GM23338 (cell line): ENCODE measurements at regions not wholly inside any gene's neighbourhood (a gene's known extent, or its start where the extent isn't known, plus 50 kb on each side); places are given as distances from the start of the nearest gene placed in this dataset.

ENCODE experiments used
- ATAC-seq: fragments of 200-7000 bp; cut with Tn5 transposase; 3 replicates; pipeline ENCODE4 v1.9.1; 2020
- DNase-seq: peaks from one replicate; pipeline ENCODE4 v3.0.0-alpha.2; 2015; ENCODE audit warnings: low spot score
- H2AFZ ChIP-seq: fragments of 200-600 bp; sonication (generic); 2 replicates; pipeline ENCODE4 v1.8.0; 2016; ENCODE audit warnings: antibody characterized with exemption, mild to moderate bottlenecking, moderate library complexity
- H3F3A ChIP-seq: fragments of 200-600 bp; sonication (generic); replicated peaks from 2 replicates; pipeline ENCODE4 v1.8.0; 2017; ENCODE audit warnings: antibody characterized with exemption, mixed run types, low read depth
- H3K27ac ChIP-seq: fragments of 200-600 bp; sonication (generic); 2 replicates; pipeline ENCODE4 v1.6.1; 2016; ENCODE audit warnings: low read depth
- H3K27me3 ChIP-seq: fragments of 200-600 bp; sonication (generic); 2 replicates; pipeline ENCODE4 v1.8.0; 2016; ENCODE audit warnings: mild to moderate bottlenecking, mixed run types, moderate library complexity; ENCODE audit not compliant: insufficient read depth
- H3K36me3 ChIP-seq: fragments of 200-600 bp; sonication (generic); 2 replicates; pipeline ENCODE4 v1.8.0; 2016; ENCODE audit warnings: mild to moderate bottlenecking; ENCODE audit not compliant: insufficient read depth
- H3K4me1 ChIP-seq: fragments of 200-600 bp; sonication (generic); 2 replicates; pipeline ENCODE4 v1.8.0; 2016; ENCODE audit warnings: mild to moderate bottlenecking, moderate library complexity; ENCODE audit not compliant: insufficient read depth
- H3K4me2 ChIP-seq: fragments of 200-600 bp; sonication (generic); 2 replicates; pipeline ENCODE4 v1.7.1; 2017; ENCODE audit warnings: mixed run types
- H3K4me3 ChIP-seq: fragments of 200-600 bp; sonication (generic); 2 replicates; pipeline ENCODE4 v1.6.1; 2016; ENCODE audit warnings: mixed run types
- H3K79me2 ChIP-seq: fragments of 200-600 bp; sonication (generic); replicated peaks from 2 replicates; pipeline ENCODE4 v1.8.0; 2017; ENCODE audit warnings: mild to moderate bottlenecking; ENCODE audit not compliant: insufficient read depth
- H3K9me2 ChIP-seq: fragments of 200-600 bp; sonication (generic); 2 replicates; pipeline ENCODE4 v1.8.0; 2017; ENCODE audit not compliant: insufficient read depth
- H4K20me1 ChIP-seq: fragments of 200-600 bp; sonication (generic); replicated peaks from 2 replicates; pipeline ENCODE4 v1.8.0; 2017; ENCODE audit warnings: mild to moderate bottlenecking; ENCODE audit not compliant: insufficient read depth
- H3K27ac Mint-ChIP-seq: 2 replicates; pipeline ENCODE4 v1.8.0; 2020; ENCODE audit warnings: inconsistent platforms, mild to moderate bottlenecking, moderate library complexity, mixed read lengths
- H3K27me3 Mint-ChIP-seq: 3 replicates; pipeline ENCODE4 v1.8.0; 2022; ENCODE audit warnings: low read depth, mild to moderate bottlenecking, moderate library complexity, mixed read lengths, inconsistent platforms; ENCODE audit not compliant: insufficient read depth, poor library complexity
- H3K36me3 Mint-ChIP-seq: 3 replicates; pipeline ENCODE4 v1.8.0; 2021; ENCODE audit warnings: low read depth, mild to moderate bottlenecking, inconsistent platforms, moderate library complexity, mixed read lengths
- H3K4me1 Mint-ChIP-seq: 3 replicates; pipeline ENCODE4 v1.8.0; 2020; ENCODE audit warnings: mild to moderate bottlenecking, inconsistent platforms, mixed read lengths
- H3K4me3 Mint-ChIP-seq: 3 replicates; pipeline ENCODE4 v1.8.0; 2021; ENCODE audit warnings: moderate library complexity, mild to moderate bottlenecking, inconsistent platforms, mixed read lengths
- H3K9me3 Mint-ChIP-seq: 3 replicates; pipeline ENCODE4 v1.8.0; 2020; ENCODE audit warnings: moderate library complexity, mild to moderate bottlenecking, inconsistent platforms, mixed read lengths
- CREB1 ChIP-seq: fragments of 250-450 bp; sonication (Bioruptor Pico); IDR thresholded peaks from 2 replicates; pipeline ENCODE4 v1.5.0; 2020; ENCODE audit warnings: low read depth, mild to moderate bottlenecking, moderate library complexity
- CTCF ChIP-seq, 2 experiments: fragments of 200-600 bp in 1 of 2; sonication (generic) in 1 of 2; conservative IDR thresholded peaks; 2 replicates each; pipeline versions ENCODE4 v1.5.1 to v1.6.1; 2016 to 2017; ENCODE audit warnings: antibody characterized with exemption in 2 of 2, low read depth in 2 of 2, mild to moderate bottlenecking in 2 of 2, moderate library complexity in 1 of 2
- EZH2 ChIP-seq: fragments of 200-600 bp; sonication (generic); IDR thresholded peaks from one replicate; pipeline ENCODE4 v1.8.0; 2017; ENCODE audit warnings: antibody characterized with exemption, mild to moderate bottlenecking, low read depth; ENCODE audit not compliant: unreplicated experiment
- EZH2phosphoT487 ChIP-seq: fragments of 200-600 bp; sonication (generic); IDR thresholded peaks from one replicate; pipeline ENCODE4 v1.8.1; 2018; ENCODE audit warnings: antibody characterized with exemption; ENCODE audit not compliant: unreplicated experiment
- JUNB ChIP-seq: IDR thresholded peaks from one replicate; pipeline ENCODE4 v1.6.1; 2016; ENCODE audit warnings: antibody characterized with exemption; ENCODE audit not compliant: unreplicated experiment
- NANOG ChIP-seq: IDR thresholded peaks from 2 replicates; pipeline ENCODE4 v1.6.1; 2016; ENCODE audit warnings: antibody characterized with exemption, borderline replicate concordance
- POLR2AphosphoS5 ChIP-seq: IDR thresholded peaks from 2 replicates; pipeline ENCODE4 v1.6.1; 2016; ENCODE audit warnings: antibody characterized with exemption, low read depth
- STAT1 ChIP-seq: IDR thresholded peaks from one replicate; pipeline ENCODE4 v1.6.1; 2016; ENCODE audit warnings: antibody characterized with exemption; ENCODE audit not compliant: unreplicated experiment
- ZNF114 ChIP-seq: fragments of 250-450 bp; sonication (Bioruptor Pico); IDR thresholded peaks from 2 replicates; pipeline ENCODE4 v1.5.0; 2020; ENCODE audit warnings: mild to moderate bottlenecking, moderate library complexity
- ZNF331 ChIP-seq: fragments of 250-450 bp; sonication (Bioruptor Pico); IDR thresholded peaks from 2 replicates; pipeline ENCODE4 v1.5.0; 2020; ENCODE audit warnings: low read depth, mild to moderate bottlenecking, moderate library complexity
- ZNF462 ChIP-seq: fragments of 250-450 bp; sonication (Bioruptor Pico); IDR thresholded peaks from 2 replicates; pipeline ENCODE4 v1.5.0; 2020; ENCODE audit warnings: mild to moderate bottlenecking, moderate library complexity
- TF ChIP-seq, protein P1 (sequence below): IDR thresholded peaks from one replicate; pipeline ENCODE4 v1.6.1; 2018; ENCODE audit warnings: antibody characterized with exemption; ENCODE audit not compliant: unreplicated experiment
- TF ChIP-seq, protein P2 (sequence below): IDR thresholded peaks from 2 replicates; pipeline ENCODE4 v1.6.1; 2016; ENCODE audit warnings: antibody characterized with exemption

GRCh38 chr6:11463398-11463780 lies 74.2 kb upstream of the TMEM170B start:
- Mint-ChIP-seq H3K27me3 (no peaks in the 10 kb centered on the region), H3K36me3 (no peaks in the 10 kb centered on the region), H3K4me3 (no peak overlapping the region), H3K9me3 (no peaks in the 10 kb centered on the region), H3K4me1 (no peaks in the 10 kb centered on the region), H3K27ac (no peak overlapping the region)
- no peaks in the 10 kb centered on the region for H3K27me3 ChIP-seq
- TF ChIP-seq ZNF114 (CRISPR knock-in tag) (no peak), ZNF462 (CRISPR knock-in tag) (no peak), CREB1 (no peak), EZH2 (no peak), ZNF331 (CRISPR knock-in tag) (no peak), EZH2phosphoT487 (no peak), NANOG (no peak), POLR2AphosphoS5 (no peak), CTCF (conservative IDR thresholded peaks at IDR 0.05; ENCODE audit: low read depth in 2 of 2) (no peak), JUNB (no peak), STAT1 (no peak)
- TF ChIP-seq, protein P1, sequence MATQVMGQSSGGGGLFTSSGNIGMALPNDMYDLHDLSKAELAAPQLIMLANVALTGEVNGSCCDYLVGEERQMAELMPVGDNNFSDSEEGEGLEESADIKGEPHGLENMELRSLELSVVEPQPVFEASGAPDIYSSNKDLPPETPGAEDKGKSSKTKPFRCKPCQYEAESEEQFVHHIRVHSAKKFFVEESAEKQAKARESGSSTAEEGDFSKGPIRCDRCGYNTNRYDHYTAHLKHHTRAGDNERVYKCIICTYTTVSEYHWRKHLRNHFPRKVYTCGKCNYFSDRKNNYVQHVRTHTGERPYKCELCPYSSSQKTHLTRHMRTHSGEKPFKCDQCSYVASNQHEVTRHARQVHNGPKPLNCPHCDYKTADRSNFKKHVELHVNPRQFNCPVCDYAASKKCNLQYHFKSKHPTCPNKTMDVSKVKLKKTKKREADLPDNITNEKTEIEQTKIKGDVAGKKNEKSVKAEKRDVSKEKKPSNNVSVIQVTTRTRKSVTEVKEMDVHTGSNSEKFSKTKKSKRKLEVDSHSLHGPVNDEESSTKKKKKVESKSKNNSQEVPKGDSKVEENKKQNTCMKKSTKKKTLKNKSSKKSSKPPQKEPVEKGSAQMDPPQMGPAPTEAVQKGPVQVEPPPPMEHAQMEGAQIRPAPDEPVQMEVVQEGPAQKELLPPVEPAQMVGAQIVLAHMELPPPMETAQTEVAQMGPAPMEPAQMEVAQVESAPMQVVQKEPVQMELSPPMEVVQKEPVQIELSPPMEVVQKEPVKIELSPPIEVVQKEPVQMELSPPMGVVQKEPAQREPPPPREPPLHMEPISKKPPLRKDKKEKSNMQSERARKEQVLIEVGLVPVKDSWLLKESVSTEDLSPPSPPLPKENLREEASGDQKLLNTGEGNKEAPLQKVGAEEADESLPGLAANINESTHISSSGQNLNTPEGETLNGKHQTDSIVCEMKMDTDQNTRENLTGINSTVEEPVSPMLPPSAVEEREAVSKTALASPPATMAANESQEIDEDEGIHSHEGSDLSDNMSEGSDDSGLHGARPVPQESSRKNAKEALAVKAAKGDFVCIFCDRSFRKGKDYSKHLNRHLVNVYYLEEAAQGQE, result no peak
- TF ChIP-seq, protein P2, sequence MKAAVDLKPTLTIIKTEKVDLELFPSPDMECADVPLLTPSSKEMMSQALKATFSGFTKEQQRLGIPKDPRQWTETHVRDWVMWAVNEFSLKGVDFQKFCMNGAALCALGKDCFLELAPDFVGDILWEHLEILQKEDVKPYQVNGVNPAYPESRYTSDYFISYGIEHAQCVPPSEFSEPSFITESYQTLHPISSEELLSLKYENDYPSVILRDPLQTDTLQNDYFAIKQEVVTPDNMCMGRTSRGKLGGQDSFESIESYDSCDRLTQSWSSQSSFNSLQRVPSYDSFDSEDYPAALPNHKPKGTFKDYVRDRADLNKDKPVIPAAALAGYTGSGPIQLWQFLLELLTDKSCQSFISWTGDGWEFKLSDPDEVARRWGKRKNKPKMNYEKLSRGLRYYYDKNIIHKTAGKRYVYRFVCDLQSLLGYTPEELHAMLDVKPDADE, result no peak
- H3K36me3 ChIP-seq, result no peaks in the 10 kb centered on the region
- no peak for DNase-seq
- H3K79me2 ChIP-seq, result no peaks in the 10 kb centered on the region
- H3K4me2 ChIP-seq, result no peak overlapping the region
- H3K9me2 ChIP-seq, result no peaks in the 10 kb centered on the region
- no peaks in the 10 kb centered on the region for H3K4me1 ChIP-seq
- H2AFZ ChIP-seq, result no peak overlapping the region
- H3K27ac ChIP-seq, result no peak overlapping the region
- no peaks in the 10 kb centered on the region for H3F3A ChIP-seq
- no peak for ATAC-seq
- H4K20me1 ChIP-seq, result no peaks in the 10 kb centered on the region
- H3K4me3 ChIP-seq, result no peak overlapping the region
